BE2C (cell line): ENCODE measurements at regions not wholly inside any gene's neighbourhood (a gene's known extent, or its start where the extent isn't known, plus 50 kb on each side); places are given as distances from the start of the nearest gene placed in this dataset.

Source experiments
- DNase-seq: peaks from one replicate; pipeline ENCODE4 v3.0.0-alpha.2; 2020
- H3K27me3 ChIP-seq: fragments of 250-450 bp; sonication (Bioruptor Pico); 2 replicates; pipeline ENCODE4 v1.5.1; 2020; ENCODE audit warnings: mild to moderate bottlenecking
- H3K36me3 ChIP-seq: fragments of 250-450 bp; sonication (Bioruptor Pico); 2 replicates; pipeline ENCODE4 v1.5.1; 2020; ENCODE audit warnings: mild to moderate bottlenecking
- H3K4me1 ChIP-seq: fragments of 250-450 bp; sonication (Bioruptor Pico); 2 replicates; pipeline ENCODE4 v1.5.1; 2020
- H3K4me3 ChIP-seq: 2 replicates; pipeline ENCODE4 v1.5.1; 2011; ENCODE audit warnings: low read depth, low read length
- H3K9me3 ChIP-seq: fragments of 250-450 bp; sonication (Bioruptor Pico); 2 replicates; pipeline ENCODE4 v1.5.1; 2020
- CTCF ChIP-seq: IDR thresholded peaks from 2 replicates; pipeline ENCODE4 v1.5.1; 2012; ENCODE audit warnings: mild to moderate bottlenecking, low read depth, low read length

GRCh38 chr7:157484411-157485081, 147.7 kb downstream of the DNAJB6 start:
- H3K9me3 ChIP-seq = no peaks in the 10 kb centered on the region
- no peaks in the 10 kb centered on the region for H3K36me3 ChIP-seq
- H3K27me3 ChIP-seq = peaks cover 4% of the 10 kb centered on the region; the same call in 1 of the 2 replicates
- no peak overlapping the region for H3K4me3 ChIP-seq
- DNase-seq = no peak
- no peaks in the 10 kb centered on the region for H3K4me1 ChIP-seq
- TF ChIP-seq CTCF = no peak

GRCh38 chr7:157485361-157485831, 148.6 kb downstream of the DNAJB6 start:
- Histone ChIP-seq H3K4me3 (no peak overlapping the region), H3K4me1 (no peaks in the 10 kb centered on the region), H3K9me3 (no peaks in the 10 kb centered on the region), H3K36me3 (no peaks in the 10 kb centered on the region), H3K27me3 (peaks cover 4% of the 10 kb centered on the region; the same call in 1 of the 2 replicates)
- no peak for TF ChIP-seq CTCF
- DNase-seq = no peak

GRCh38 chr7:157486007-157486755, 149.4 kb downstream of the DNAJB6 start:
- Histone ChIP-seq H3K4me3 (no peak overlapping the region), H3K4me1 (no peaks in the 10 kb centered on the region), H3K27me3 (peaks cover 4% of the 10 kb centered on the region; the same call in 1 of the 2 replicates), H3K9me3 (no peaks in the 10 kb centered on the region), H3K36me3 (no peaks in the 10 kb centered on the region)
- DNase-seq = no peak
- TF ChIP-seq CTCF = no peak

DNA sequence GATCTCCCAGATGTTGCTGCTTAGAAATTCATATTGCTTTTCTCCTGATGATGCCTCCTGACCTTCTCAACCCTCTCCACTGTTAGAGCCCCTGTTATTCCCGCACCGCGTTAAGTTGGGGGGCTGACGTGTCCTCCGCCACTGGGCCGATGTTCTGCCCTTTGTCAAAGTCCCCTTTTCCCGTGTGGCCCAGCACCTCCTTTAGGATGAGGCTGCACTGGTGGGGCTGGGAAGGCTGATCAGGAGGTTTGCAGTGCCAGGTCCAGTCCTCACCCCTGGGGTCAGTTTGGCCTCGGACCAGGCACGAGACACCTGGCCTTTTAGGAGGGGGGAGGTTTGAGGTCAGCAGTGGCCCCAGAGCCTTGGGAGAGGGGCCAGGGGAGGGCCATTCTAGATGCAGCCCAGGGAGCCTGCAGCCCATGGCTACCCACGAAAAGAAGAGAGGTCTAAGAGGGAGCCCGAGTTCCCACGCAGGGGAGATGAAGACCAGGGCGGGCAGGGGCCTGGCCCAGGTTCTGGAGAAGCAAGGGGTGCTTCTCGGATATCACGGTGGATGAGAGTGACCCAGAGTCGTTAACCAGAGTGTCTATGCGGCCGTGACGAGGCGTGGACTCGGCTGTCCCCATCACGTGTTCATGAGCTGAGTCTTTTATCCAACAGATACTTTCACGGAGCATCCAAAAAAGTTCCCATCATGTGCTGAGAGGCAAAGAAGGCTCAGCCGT, 150.4 kb downstream of the DNAJB6 start:
- H3K9me3 ChIP-seq = no peaks in the 10 kb centered on the region
- DNase-seq = no peak
- H3K27me3 ChIP-seq = peaks cover 4% of the 10 kb centered on the region; the same call in 1 of the 2 replicates
- H3K36me3 ChIP-seq = no peaks in the 10 kb centered on the region
- H3K4me1 ChIP-seq = no peaks in the 10 kb centered on the region
- H3K4me3 ChIP-seq = no peak overlapping the region
- TF ChIP-seq CTCF = no peak

DNA sequence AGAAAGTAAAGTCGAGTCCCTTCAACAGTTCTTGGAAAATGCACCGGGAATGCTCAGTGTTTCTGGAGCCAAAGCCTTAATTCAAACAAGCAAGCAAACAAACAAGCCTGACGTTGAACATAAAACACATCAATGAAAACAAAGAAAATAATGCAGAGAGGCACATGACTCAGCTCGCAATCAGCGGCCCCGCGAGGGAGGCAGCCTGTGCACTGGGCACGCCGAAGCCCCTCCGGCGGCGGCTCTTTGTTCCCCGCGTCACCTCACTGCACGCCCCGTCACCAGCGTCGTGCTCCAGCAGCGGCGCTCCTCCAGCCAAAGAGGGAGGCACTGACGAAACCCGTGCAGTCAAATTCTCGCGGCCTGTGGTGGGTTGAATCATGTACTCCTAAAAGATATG, 151.5 kb downstream of the DNAJB6 start:
- Histone ChIP-seq H3K36me3 (no peaks in the 10 kb centered on the region), H3K4me1 (no peaks in the 10 kb centered on the region), H3K4me3 (no peak overlapping the region), H3K27me3 (peaks cover 4% of the 10 kb centered on the region; the same call in 1 of the 2 replicates), H3K9me3 (no peaks in the 10 kb centered on the region)
- DNase-seq = no peak
- TF ChIP-seq CTCF = no peak
